Nephron (organoid): ENCODE measurements at regions not wholly inside any gene's neighbourhood (a gene's known extent, or its start where the extent isn't known, plus 50 kb on each side); places are given as distances from the start of the nearest gene placed in this dataset.

Source experiments
- H3K27ac Mint-ChIP-seq, 3 experiments: 2 replicates each; pipeline ENCODE4 v1.8.0; 2020; ENCODE audit warnings: mixed read lengths in 3 of 3, mild to moderate bottlenecking in 2 of 3, moderate library complexity in 1 of 3
- H3K27me3 Mint-ChIP-seq: 2 replicates; pipeline ENCODE4 v1.8.0; 2021; ENCODE audit warnings: low read depth, mild to moderate bottlenecking, moderate library complexity, mixed read lengths
- H3K36me3 Mint-ChIP-seq: 2 replicates; pipeline ENCODE4 v1.8.0; 2020; ENCODE audit warnings: low read depth, mixed read lengths
- H3K4me1 Mint-ChIP-seq: 2 replicates; pipeline ENCODE4 v1.8.0; 2020; ENCODE audit warnings: mixed read lengths
- H3K4me3 Mint-ChIP-seq, 3 experiments: 2 replicates each; pipeline ENCODE4 v1.8.0; 2020; ENCODE audit warnings: mild to moderate bottlenecking in 3 of 3, mixed read lengths in 3 of 3, moderate library complexity in 2 of 3
- H3K9me3 Mint-ChIP-seq: 2 replicates; pipeline ENCODE4 v1.8.0; 2020; ENCODE audit warnings: mixed read lengths
- CTCF ChIP-seq, 3 experiments: fragments of 200-600 bp; sonication (generic); IDR thresholded peaks; one replicate each; pipeline ENCODE4 v1.5.0; 2021; ENCODE audit warnings: antibody characterized with exemption in 3 of 3; ENCODE audit not compliant: unreplicated experiment in 3 of 3

- Mint-ChIP-seq H3K36me3 (no peaks in the 10 kb centered on the region), H3K27ac (no peak overlapping the region), H3K4me1 (no peaks in the 10 kb centered on the region), H3K27me3 (no peaks in the 10 kb centered on the region), H3K9me3 (peaks cover 5% of the 10 kb centered on the region), H3K4me3 (no peak overlapping the region)
- no peak for TF ChIP-seq CTCF (IDR thresholded peaks at IDR 0.05; ENCODE audit: unreplicated experiment in 3 of 3)
Measured at GRCh38 chr6:2387445-2387844, 142.0 kb upstream of the GMDS start.

GRCh38 chr6:2385471-2385983, 140.1 kb upstream of the GMDS start:
- Mint-ChIP-seq H3K27ac (no peak overlapping the region), H3K4me3 (no peak overlapping the region), H3K4me1 (no peaks in the 10 kb centered on the region), H3K9me3 (peaks cover 5% of the 10 kb centered on the region), H3K27me3 (no peaks in the 10 kb centered on the region), H3K36me3 (no peaks in the 10 kb centered on the region)
- TF ChIP-seq CTCF (IDR thresholded peaks at IDR 0.05; ENCODE audit: unreplicated experiment in 3 of 3) = no peak

DNA sequence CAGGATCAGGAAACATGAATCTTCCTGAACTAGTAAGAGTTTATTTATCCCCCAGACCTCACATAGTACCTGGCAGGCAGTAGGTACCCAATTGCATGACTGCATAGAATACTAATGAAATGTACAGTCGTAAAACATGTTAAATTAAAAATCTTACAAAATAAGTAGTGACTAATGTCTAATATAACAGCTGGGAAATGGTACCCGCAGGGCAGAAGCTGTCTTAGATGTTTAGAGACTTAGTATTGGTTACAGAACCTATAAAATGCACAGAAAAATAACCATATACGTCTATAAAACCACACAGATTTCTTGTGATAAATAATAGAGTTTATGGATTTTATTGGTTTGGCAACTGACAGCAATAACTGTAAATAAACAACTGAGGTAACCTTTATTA, 139.1 kb upstream of the GMDS start:
- no peaks in the 10 kb centered on the region for H3K27me3 Mint-ChIP-seq
- H3K27ac Mint-ChIP-seq = no peak overlapping the region
- H3K4me1 Mint-ChIP-seq = no peaks in the 10 kb centered on the region
- TF ChIP-seq CTCF (IDR thresholded peaks at IDR 0.05; ENCODE audit: unreplicated experiment in 3 of 3) = no peak
- H3K36me3 Mint-ChIP-seq = no peaks in the 10 kb centered on the region
- no peak overlapping the region for H3K4me3 Mint-ChIP-seq
- peaks cover 5% of the 10 kb centered on the region for H3K9me3 Mint-ChIP-seq

DNA sequence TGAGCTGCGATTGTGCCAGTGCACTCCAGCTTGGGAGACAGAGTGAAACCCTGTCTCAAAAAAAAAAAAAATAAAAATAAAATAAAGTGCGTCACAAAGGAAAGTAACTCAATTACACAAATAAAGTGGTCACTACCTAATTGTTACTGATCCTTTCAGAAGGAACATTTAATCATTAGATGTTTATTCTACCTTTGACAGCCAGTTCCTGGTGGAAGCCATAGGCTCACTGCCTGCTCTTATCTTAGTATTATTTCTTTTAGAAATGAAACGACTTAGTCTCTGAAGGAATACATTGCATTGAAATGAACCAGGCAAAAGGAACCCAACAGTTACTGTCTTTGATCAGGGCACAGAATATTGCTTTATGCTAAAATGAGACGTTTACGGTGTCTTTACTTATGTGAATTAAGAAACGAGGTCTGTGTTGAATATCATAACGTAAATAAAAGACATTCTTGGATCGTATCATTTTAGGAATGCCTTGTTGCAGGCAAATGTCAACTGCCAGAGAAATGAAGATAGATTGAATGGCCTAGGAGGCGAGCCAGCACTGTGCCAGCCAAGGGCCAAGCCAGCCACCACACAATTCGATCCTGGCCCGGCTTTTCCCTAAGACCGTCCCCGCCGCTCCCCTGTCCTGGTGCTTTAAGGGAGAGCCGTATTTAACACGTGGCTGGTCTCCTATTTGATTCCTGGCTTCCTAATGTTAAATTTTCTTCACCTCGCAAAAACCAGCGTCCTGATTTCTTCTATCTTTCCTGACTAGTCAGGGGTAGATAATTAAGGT, 136.7 kb upstream of the GMDS start:
- H3K27me3 Mint-ChIP-seq = no peaks in the 10 kb centered on the region
- peaks cover 5% of the 10 kb centered on the region for H3K9me3 Mint-ChIP-seq
- H3K36me3 Mint-ChIP-seq = no peaks in the 10 kb centered on the region
- no peak for TF ChIP-seq CTCF (IDR thresholded peaks at IDR 0.05; ENCODE audit: unreplicated experiment in 3 of 3)
- H3K27ac Mint-ChIP-seq = no peak overlapping the region
- H3K4me1 Mint-ChIP-seq = peaks cover 3% of the 10 kb centered on the region
- no peak overlapping the region for H3K4me3 Mint-ChIP-seq

GRCh38 chr6:2378891-2379652, 133.7 kb upstream of the GMDS start:
- no peaks in the 10 kb centered on the region for H3K9me3 Mint-ChIP-seq
- TF ChIP-seq CTCF (IDR thresholded peaks at IDR 0.05; ENCODE audit: unreplicated experiment in 3 of 3) = no peak
- peaks cover 6% of the 10 kb centered on the region for H3K4me1 Mint-ChIP-seq
- H3K27ac Mint-ChIP-seq = no peak overlapping the region
- peaks cover 4% of the 10 kb centered on the region for H3K27me3 Mint-ChIP-seq
- no peaks in the 10 kb centered on the region for H3K36me3 Mint-ChIP-seq
- no peak overlapping the region for H3K4me3 Mint-ChIP-seq
